ENCODE measurements at regions not wholly inside any gene's neighbourhood (a gene's known extent, or its start where the extent isn't known, plus 50 kb on each side); places are given as distances from the start of the nearest gene placed in this dataset.

- Histone ChIP-seq H3K79me2 (ENCODE audit: control insufficient read depth, insufficient read depth, low read length) (no peaks in the 10 kb centered on the region), H3K9ac (ENCODE audit: control insufficient read depth, insufficient read depth, low read length) (no peak overlapping the region), H3K4me2 (ENCODE audit: control insufficient read depth, insufficient read depth) (no peak overlapping the region), H3K36me3 (ENCODE audit: control insufficient read depth in 2 of 2, insufficient read depth in 2 of 2, low read length in 1 of 2) (no peaks in the 10 kb centered on the region), H3K4me3 (no peak overlapping the region), H4K20me1 (ENCODE audit: control insufficient read depth, insufficient read depth) (no peaks in the 10 kb centered on the region), H3K9me3 (replicated peaks; ENCODE audit: control insufficient read depth, insufficient read depth, low read length) (no peaks in the 10 kb centered on the region), H3K27ac (ENCODE audit: control insufficient read depth, insufficient read depth) (no peak overlapping the region), H3K27me3 (replicated peaks in 1 of 2; ENCODE audit: control insufficient read depth in 2 of 2, insufficient read depth in 2 of 2, low read length in 1 of 2) (no peaks in the 10 kb centered on the region; a peak in 2 of 4 replicates), H2AFZ (ENCODE audit: control insufficient read depth, low read depth, low read length) (no peak overlapping the region), H3K4me1 (ENCODE audit: control insufficient read depth, insufficient read depth, low read length) (no peaks in the 10 kb centered on the region)
- BruUV-seq (replicated peaks): no TSS peak
- DNase-seq (ENCODE audit: low read depth, low spot score) (no peak), ATAC-seq (no peak), FAIRE-seq (no peak)
- ChIA-PET CTCF (no interaction called here), POLR2A (no interaction called here), SMC1A (ENCODE audit: uncharacterized antibody, unreplicated experiment) (no interaction called here), RAD21 (ENCODE audit: unreplicated experiment) (no interaction called here)
- TF ChIP-seq SIN3A (IDR thresholded peaks at IDR 0.05; ENCODE audit: low read depth, low read length) (no peak), MLLT1 (IDR thresholded peaks at IDR 0.05) (no peak), FOS (IDR thresholded peaks at IDR 0.05; ENCODE audit: borderline replicate concordance, extremely low read depth, insufficient read length) (no peak), STAT3 (IDR thresholded peaks at IDR 0.05; ENCODE audit: low read depth, low read length) (no peak), MTA3 (IDR thresholded peaks at IDR 0.05; ENCODE audit: borderline replicate concordance, low read length) (no peak), ESRRA (IDR thresholded peaks at IDR 0.05; ENCODE audit: low read length) (no peak), CBX5 (IDR thresholded peaks at IDR 0.05; ENCODE audit: low read depth) (no peak), SMAD1 (IDR thresholded peaks at IDR 0.05; ENCODE audit: low read depth, partially characterized antibody) (no peak), ZNF384 (IDR thresholded peaks at IDR 0.05; ENCODE audit: borderline replicate concordance, low read depth, low read length) (no peak)
- TF ChIP-seq, protein P1, sequence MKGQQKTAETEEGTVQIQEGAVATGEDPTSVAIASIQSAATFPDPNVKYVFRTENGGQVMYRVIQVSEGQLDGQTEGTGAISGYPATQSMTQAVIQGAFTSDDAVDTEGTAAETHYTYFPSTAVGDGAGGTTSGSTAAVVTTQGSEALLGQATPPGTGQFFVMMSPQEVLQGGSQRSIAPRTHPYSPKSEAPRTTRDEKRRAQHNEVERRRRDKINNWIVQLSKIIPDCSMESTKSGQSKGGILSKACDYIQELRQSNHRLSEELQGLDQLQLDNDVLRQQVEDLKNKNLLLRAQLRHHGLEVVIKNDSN (IDR thresholded peaks at IDR 0.05; ENCODE audit: borderline replicate concordance, extremely low read length, insufficient read depth, low read depth, low read length): no peak
- TF ChIP-seq, protein P2, sequence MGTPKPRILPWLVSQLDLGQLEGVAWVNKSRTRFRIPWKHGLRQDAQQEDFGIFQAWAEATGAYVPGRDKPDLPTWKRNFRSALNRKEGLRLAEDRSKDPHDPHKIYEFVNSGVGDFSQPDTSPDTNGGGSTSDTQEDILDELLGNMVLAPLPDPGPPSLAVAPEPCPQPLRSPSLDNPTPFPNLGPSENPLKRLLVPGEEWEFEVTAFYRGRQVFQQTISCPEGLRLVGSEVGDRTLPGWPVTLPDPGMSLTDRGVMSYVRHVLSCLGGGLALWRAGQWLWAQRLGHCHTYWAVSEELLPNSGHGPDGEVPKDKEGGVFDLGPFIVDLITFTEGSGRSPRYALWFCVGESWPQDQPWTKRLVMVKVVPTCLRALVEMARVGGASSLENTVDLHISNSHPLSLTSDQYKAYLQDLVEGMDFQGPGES (IDR thresholded peaks at IDR 0.05): no peak
- TF ChIP-seq, protein P3, sequence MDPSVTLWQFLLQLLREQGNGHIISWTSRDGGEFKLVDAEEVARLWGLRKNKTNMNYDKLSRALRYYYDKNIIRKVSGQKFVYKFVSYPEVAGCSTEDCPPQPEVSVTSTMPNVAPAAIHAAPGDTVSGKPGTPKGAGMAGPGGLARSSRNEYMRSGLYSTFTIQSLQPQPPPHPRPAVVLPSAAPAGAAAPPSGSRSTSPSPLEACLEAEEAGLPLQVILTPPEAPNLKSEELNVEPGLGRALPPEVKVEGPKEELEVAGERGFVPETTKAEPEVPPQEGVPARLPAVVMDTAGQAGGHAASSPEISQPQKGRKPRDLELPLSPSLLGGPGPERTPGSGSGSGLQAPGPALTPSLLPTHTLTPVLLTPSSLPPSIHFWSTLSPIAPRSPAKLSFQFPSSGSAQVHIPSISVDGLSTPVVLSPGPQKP (IDR thresholded peaks at IDR 0.05; ENCODE audit: low read depth, low read length): no peak
- WGBS (ENCODE audit: insufficient coverage, insufficient replicate concordance, low lambda C conversion rate, missing lambda C conversion rate): 3% methylated on average over 2 of the region's 2 CpGs
- in situ Hi-C loops (cut with MboI) (no loop called here), intact Hi-C loops (cut with micrococcal nuclease; ENCODE audit: unreplicated experiment) (no loop called here)
Observed at GRCh38 chr3:55367384-55367783, 119.7 kb downstream of the WNT5A start.

Data from GM12878 (cell line).